PC-3 (cell line): ENCODE measurements at regions not wholly inside any gene's neighbourhood (a gene's known extent, or its start where the extent isn't known, plus 50 kb on each side); places are given as distances from the start of the nearest gene placed in this dataset.

ENCODE experiments used
- CTCF ChIP-seq: fragments of 300-600 bp; sonication (generic); conservative IDR thresholded peaks from 2 replicates; pipeline ENCODE4 v1.5.1; 2017; ENCODE audit warnings: antibody characterized with exemption, low read depth, mild to moderate bottlenecking, low read length
- EZH2 ChIP-seq: fragments of 300-600 bp; sonication (generic); IDR thresholded peaks from one replicate; pipeline ENCODE4 v1.6.1; 2017; ENCODE audit warnings: antibody characterized with exemption, mild to moderate bottlenecking, low read length; ENCODE audit not compliant: unreplicated experiment
- EZH2phosphoT487 ChIP-seq: fragments of 300-600 bp; sonication (generic); IDR thresholded peaks from 2 replicates; pipeline ENCODE4 v1.6.1; 2018; ENCODE audit warnings: mild to moderate bottlenecking, antibody characterized with exemption, low read length, borderline replicate concordance

DNA sequence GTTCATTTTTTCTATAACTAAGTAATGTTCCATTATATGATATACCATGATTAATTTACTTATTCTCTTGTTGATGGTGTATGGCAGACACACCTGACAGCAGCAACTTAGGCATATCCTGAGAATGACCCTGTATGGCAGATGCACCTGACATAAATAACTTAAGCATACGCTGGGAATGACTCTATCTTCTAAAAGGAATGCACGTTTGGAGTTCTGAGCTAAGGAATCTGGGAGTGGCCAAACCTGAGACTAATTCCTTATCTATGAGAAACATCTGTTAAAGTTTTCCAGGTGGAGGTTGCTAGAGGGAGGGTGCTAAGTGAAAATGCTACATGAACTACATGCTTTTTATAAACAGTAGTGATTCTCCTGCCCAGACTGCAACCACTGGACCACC, 96.7 kb upstream of the RGS18 start:
- TF ChIP-seq EZH2 (no peak), CTCF (no peak), EZH2phosphoT487 (no peak)
